ENCODE measurements at regions not wholly inside any gene's neighbourhood (a gene's known extent, or its start where the extent isn't known, plus 50 kb on each side); places are given as distances from the start of the nearest gene placed in this dataset.

- no peak for DNase-seq
Observed at GRCh38 chr6:150651808-150652470, 52.3 kb downstream of the PLEKHG1 start.

GRCh38 chr6:150652848-150653613 lies 53.3 kb downstream of the PLEKHG1 start:
- DNase-seq, result no peak

DNA sequence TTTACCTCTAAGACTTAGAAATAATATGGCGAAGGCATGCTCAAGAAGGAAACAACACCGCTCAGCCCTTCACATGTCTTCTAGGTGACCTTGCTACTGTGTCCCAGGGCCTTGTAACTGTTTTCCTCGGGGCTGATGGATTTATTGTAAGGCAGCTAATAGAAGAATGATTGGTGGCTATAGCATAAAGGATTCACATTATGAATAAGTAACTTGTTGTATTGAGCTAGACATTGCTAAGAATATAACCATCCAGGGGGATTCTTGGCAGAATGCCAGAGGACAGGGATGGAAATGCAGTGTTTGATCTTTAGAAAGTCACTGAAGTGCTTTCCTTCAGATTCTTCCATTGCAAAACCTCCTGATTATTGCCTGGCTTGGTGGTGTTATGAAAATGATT lies 54.9 kb downstream of the PLEKHG1 start:
- no peak for DNase-seq

DNA sequence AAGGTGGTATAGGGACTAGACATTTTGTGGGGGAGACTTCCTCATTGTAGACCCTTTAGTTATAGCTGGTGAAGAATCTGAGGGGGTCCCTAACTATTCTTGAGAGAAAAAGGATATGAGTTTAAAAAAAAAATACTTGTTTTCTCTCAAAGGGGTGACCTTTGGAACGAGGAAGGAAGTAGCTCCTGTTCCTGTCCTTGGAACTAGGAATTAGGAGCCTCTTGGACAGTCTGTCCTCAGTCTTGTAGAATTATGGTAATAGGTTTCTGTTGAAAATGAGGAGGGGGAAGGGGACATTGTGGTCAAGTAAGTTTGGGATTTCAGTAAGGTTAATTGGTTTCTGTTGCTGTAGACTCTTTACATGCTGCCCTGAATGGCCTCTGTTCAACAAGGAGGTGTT lies 56.5 kb downstream of the PLEKHG1 start:
- DNase-seq, result no peak

- no peak for DNase-seq
Observed at GRCh38 chr6:150658421-150658820, 58.7 kb downstream of the PLEKHG1 start.

DNA sequence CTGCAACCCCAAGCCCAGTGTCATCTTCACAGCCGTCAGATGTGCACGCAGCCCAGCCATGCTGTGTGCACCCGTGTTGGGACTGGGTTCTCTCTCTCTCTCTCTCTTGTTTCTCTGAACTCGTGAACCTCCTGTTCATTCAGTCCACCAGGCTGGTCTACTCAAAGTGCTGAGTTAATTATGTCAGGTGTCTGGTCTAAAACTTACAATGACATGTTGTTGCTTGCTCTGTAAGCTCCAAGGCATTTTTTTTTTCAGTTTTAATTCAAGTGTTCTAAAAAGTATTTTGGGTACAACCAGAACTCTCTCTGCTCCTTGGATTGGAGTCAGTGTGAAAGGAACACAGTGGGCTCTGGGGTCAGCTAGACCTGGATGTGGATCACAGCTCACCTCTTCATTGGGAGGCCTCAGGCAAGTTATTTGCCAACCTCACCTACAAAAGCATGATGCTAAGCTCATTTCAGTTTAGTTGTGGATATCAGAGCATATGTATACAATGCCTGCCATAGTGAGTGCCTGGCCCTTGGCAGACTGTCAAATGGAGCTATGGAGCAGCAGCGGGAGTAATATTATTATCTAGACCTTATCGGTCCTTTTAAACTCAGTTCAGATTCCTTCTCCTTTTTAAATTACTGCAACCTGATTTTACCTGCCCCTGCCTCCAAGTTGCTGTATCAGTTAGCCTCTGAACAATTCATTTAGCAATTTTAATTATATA lies 59.5 kb downstream of the PLEKHG1 start:
- no peak for DNase-seq

DNA sequence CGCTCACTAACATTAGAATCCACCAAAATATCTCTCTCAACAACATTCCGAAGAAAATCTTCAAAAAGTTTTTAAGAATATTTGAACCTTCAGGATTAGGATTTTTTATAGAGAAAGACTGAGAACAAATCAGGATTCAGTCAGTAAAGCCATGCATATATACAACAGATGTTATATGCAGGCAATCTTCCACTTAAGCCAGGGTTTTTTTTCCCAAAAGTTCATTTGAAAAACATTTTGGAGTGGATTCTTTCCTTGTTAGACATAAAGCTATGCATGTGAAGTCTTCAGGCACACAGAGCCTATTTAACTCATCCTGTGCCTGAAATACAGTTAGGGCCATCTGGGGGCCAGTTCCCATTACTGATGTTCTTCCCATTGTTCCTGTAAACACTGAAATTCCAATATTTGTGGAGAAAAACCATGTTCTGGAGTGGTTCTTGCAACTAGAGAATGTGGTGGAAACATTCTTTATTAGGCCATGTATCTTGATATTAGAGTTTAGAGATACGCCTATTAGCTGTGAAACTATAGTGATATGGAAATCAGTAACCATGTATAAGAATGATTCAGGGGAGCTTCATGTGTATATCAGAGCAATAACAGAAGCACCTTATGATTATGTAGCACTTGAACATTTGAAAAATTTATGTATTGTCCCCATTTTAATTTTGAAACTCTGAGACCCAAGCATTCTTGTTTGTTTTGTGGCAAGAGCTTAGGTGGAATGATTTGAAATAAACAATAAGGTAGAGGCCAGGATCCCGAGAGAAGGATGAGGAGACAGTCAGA lies 61.7 kb downstream of the PLEKHG1 start:
- no peak for DNase-seq

DNA sequence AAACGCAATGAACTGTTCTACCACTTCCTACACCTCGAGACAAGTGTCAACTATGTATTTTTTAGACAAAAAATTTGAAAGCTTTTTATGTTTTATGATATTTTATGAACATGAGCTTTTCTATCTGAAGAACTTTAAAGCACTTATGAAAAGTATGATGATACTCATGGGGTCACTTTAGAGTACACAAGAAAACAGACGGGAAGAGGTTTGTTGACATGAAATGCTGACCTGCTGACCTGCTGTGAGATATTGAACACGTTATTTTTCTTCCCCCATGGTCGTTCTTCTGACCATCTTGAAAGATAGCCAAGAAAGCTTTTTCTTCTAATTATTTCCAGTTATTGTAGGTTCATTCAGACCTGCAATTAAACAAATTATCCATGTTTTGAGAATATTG lies 63.1 kb downstream of the PLEKHG1 start:
- DNase-seq, result no peak

- DNase-seq, result no peak
Observed at GRCh38 chr6:150664091-150664490, 64.4 kb downstream of the PLEKHG1 start.

DNA sequence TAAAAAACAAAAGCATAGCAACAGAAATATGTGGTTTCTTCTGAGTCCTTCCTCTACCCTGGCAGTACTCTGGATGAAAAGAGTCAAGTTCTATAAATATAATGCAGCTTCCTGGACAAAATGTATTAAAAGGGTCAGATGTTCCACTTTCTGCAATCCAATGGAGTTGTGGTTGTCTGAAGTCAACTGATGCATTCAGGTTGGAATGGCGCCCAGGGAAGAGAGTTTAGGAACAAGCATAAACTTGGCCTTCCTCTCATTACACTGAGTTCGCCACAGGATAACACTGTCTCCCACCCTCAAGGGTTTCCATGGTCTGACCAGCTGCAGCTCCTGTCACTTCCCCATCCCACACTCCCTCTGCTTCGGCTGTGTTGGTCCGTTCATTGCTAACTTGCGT lies 66.4 kb downstream of the PLEKHG1 start:
- peak; percentile 60 for DNase-seq

DNA sequence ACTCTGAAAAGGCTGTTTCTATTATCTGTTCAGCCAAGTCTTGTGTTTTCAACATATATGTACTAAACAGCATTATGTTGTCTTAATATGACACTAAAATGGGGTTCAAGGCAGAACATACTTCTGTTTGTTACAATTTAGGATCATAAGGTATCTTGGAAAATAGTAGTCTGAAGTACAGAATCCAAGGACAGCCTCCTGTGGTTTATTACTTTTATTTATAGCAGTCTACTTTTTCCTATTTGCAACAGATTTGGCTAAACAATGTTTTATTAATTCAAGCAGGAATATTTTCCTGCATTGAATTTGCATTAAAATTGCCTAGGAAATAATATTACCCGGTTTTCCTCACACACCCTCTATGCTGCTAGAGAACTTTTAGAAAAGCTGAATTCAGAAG lies 67.7 kb downstream of the PLEKHG1 start:
- no peak for DNase-seq

DNA sequence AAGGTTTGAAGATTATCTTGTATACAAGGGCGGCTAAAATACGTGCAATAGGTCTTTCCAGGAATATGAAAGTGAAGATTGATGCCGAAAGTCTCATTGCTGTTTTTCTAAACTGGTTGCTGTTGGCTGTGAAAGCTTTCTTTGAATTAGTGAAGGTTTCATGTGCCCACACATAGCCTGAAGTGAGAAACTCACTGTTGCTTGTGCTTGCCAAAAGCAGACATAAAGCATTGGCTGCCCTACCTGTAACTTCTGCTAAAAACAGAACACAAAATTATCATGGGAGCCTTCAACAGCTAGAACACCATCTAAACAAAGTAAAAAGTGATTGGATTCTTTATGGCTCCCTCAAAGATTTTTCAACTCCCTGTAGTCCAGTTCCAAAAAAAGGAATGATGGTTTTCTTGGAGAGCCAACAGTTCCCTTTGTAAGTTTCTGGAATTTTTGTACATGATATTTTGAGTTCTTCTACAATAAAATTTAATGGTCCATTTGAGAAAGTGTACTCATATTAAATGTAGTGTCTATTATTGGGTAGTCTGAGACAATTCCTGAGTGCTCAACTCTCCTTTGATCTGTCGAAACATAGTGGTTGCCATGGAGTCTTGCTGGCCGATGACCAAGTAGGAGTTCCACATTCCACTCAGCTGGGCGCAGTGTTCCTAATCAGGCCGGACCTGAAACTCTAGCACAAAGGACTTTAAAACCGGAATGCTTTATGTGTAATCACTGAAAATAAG lies 68.5 kb downstream of the PLEKHG1 start:
- peak; percentile 91 for DNase-seq

DNA sequence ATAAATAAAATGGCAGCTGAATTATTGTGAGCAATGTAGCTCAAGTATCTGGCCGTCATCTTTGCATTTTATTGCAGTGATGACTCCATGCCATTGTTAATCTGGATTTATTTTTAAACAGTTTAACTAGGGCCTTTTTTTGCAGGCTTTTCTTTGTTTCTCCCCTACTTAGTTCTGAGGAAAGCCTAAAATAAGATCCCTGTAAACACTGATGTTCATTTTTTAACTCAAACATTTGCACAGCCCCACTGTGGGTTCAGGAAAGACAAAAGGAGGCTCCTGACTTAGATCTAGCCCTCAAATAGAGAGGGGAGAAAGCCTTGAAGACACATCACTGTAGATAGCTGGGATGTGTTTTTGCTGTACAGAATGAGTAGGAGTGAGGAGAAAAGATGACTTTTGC lies 69.2 kb downstream of the PLEKHG1 start:
- no peak for DNase-seq

- no peak for DNase-seq
Observed at GRCh38 chr6:150670311-150670710, 70.6 kb downstream of the PLEKHG1 start.

GRCh38 chr6:150672800-150673199 lies 73.1 kb downstream of the PLEKHG1 start:
- no peak for DNase-seq

- no peak for DNase-seq
Observed at GRCh38 chr6:150673720-150674346, 74.1 kb downstream of the PLEKHG1 start.

DNA sequence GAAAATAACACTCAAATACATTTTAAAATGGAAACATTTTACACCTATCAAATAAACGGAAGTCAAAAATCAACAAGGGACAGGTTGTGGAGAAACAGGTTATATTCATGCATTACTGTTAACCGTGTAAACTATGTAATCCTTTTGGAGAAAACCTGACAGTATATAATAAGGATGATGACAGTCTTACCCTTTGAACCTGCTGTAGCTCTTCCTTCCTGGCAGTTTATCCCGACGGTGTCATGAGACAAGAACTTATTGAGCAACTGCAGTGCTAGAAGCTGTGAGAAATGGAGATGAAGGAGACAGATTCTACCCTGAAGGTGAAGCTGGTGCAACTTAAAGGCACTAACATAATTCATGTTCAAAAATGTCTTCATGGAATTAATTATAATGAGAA lies 76.7 kb downstream of the PLEKHG1 start:
- no peak for DNase-seq

- DNase-seq, result no peak
Observed at GRCh38 chr6:150676772-150677171, 77.1 kb downstream of the PLEKHG1 start.

GRCh38 chr6:150680510-150680909 lies 80.8 kb downstream of the PLEKHG1 start:
- no peak for DNase-seq

DNA sequence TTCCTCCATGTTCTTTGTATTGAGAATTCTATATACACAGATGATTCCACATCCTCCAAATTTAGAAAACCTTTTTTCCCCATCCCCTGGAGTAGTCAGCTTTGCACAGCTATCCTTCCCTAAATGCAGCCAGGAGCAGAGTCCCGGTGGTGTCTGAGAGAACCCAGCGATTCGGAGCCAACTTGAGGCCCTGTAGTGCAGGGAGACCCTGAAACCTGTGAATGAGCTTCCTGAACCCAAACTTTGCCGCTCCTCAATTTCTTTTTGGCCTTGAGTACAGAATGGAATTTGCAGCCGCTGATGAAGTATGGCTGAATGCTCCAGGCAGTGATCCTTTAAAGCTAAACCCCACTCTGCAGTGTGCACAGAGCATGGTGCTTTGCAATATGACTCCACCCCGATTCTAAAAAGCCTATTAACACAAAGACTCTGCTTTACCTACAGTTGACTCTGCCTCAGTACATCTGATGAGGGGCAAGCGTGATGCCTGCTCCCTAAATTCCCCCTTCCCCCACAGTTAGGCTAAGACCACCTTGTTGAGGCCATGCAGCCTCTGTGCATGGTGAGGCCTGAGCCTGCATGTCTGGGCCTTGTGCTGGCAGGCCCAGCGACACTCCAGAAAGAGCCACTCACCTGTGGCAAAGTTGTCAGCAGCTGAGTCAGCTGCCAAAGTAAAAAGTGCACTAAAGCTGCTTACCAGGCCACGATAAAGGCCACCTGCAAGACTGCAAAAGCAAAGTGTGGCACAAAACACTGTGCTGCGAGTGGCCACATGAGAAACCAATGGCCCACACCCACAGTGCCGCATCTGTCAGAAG lies 82.1 kb downstream of the PLEKHG1 start:
- no peak for DNase-seq

DNA sequence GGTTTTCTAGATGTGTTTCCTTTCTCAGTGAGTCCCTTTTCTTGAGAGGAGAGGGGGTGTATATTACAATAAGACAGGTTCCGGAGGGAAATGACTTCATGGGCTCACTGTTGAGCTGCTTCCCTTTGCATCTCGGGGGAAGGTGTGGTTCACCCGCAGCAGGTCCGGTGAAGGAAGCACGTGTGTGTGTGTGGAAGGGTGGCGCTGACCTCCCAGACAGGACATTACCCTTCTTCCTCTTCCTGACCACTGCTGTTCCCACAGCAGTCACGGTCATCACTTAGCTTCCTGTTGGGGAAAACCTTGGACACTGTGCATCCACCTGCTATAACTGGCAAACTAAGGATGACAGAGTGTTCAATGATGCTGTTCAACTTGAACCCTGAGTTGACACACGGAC lies 83.6 kb downstream of the PLEKHG1 start:
- DNase-seq, result no peak

Measured in right forelimb (tissue), 1 donor.